PC-3 (cell line): ENCODE measurements at regions not wholly inside any gene's neighbourhood (a gene's known extent, or its start where the extent isn't known, plus 50 kb on each side); places are given as distances from the start of the nearest gene placed in this dataset.
A peak's percentile ranks its signal among the peaks of the same experiment; 100 is the strongest.
"Not testable (repeated sequence)": the region's sequence is repeated elsewhere in the genome, so short reads cannot be mapped to it uniquely, and the experiment has no call there.

Experiments used
- ATAC-seq: fragments of 200-7000 bp; cut with Tn5 transposase; 2 replicates; pipeline ENCODE4 v1.9.1; 2020; ENCODE audit warnings: mild to moderate bottlenecking, moderate library complexity
- BruUV-seq: library from RNA; stranded (reverse); fragments of 400-500 nt; replicated peaks from 2 replicates; lab custom pipeline; 2021; lab: Mats Ljungman, UMichigan
- CTCF ChIA-PET: fragments of 300-600 bp; sonication (Branson Sonifier 250); formaldehyde crosslinking; loops from one replicate; lab custom pipeline; 2022; ENCODE audit warnings: antibody characterized with exemption; lab: Charles Lee
- POLR2A ChIA-PET: fragments of 300-600 bp; sonication (Branson Sonifier 250); formaldehyde crosslinking; loops from one replicate; lab custom pipeline; 2022; ENCODE audit warnings: antibody characterized with exemption; ENCODE audit not compliant: unreplicated experiment; lab: Charles Lee
- DNase-seq: peaks from one replicate; pipeline ENCODE4 v3.0.0-alpha.2; 2015
- H2AFZ ChIP-seq: fragments of 300-600 bp; sonication (generic); 2 replicates; pipeline ENCODE4 v1.6.0; 2016; ENCODE audit warnings: antibody characterized with exemption, low read length
- H3F3A ChIP-seq: fragments of 300-600 bp; sonication (generic); one replicate; pipeline ENCODE4 v1.6.0; 2017; ENCODE audit warnings: antibody characterized with exemption, low read length, control low read depth, mild to moderate bottlenecking; ENCODE audit not compliant: unreplicated experiment
- H3K27ac ChIP-seq: fragments of 300-600 bp; sonication (generic); 2 replicates; pipeline ENCODE4 v1.5.1; 2016; ENCODE audit warnings: mild to moderate bottlenecking, low read length
- H3K27me3 ChIP-seq: fragments of 300-600 bp; sonication (generic); 2 replicates; pipeline ENCODE4 v1.6.1; 2016; ENCODE audit warnings: low read length, mixed read lengths
- H3K36me3 ChIP-seq: fragments of 300-600 bp; sonication (generic); 2 replicates; pipeline ENCODE4 v1.6.1; 2016; ENCODE audit warnings: low read depth, mixed run types, low read length, mixed read lengths
- H3K4me1 ChIP-seq: fragments of 300-600 bp; sonication (generic); 2 replicates; pipeline ENCODE4 v1.5.1; 2016; ENCODE audit warnings: low read length; ENCODE audit not compliant: insufficient read depth
- H3K4me2 ChIP-seq: fragments of 300-600 bp; sonication (generic); 2 replicates; pipeline ENCODE4 v1.6.0; 2016; ENCODE audit warnings: low read length
- H3K4me3 ChIP-seq: fragments of 300-600 bp; sonication (generic); 2 replicates; pipeline ENCODE4 v1.5.1; 2016; ENCODE audit warnings: mild to moderate bottlenecking, low read length, mixed read lengths
- H3K79me2 ChIP-seq: fragments of 300-600 bp; sonication (generic); 2 replicates; pipeline ENCODE4 v1.6.1; 2017; ENCODE audit warnings: low read length, mixed read lengths
- H3K9ac ChIP-seq: fragments of 300-600 bp; sonication (generic); 2 replicates; pipeline ENCODE4 v1.6.0; 2016; ENCODE audit warnings: mild to moderate bottlenecking, low read length
- H3K9me2 ChIP-seq: fragments of 300-600 bp; sonication (generic); replicated peaks from 2 replicates; pipeline ENCODE4 v1.6.1; 2016; ENCODE audit warnings: mixed run types, low read length, mixed read lengths
- H3K9me3 ChIP-seq: fragments of 300-600 bp; sonication (generic); 2 replicates; pipeline ENCODE4 v1.6.1; 2016; ENCODE audit warnings: low read length, mixed read lengths
- H4K20me1 ChIP-seq: fragments of 300-600 bp; sonication (generic); 2 replicates; pipeline ENCODE4 v1.6.1; 2016; ENCODE audit warnings: low read length, mixed read lengths
- EZH2 ChIP-seq: fragments of 300-600 bp; sonication (generic); IDR thresholded peaks from one replicate; pipeline ENCODE4 v1.6.1; 2017; ENCODE audit warnings: antibody characterized with exemption, mild to moderate bottlenecking, low read length; ENCODE audit not compliant: unreplicated experiment
- EZH2phosphoT487 ChIP-seq: fragments of 300-600 bp; sonication (generic); IDR thresholded peaks from 2 replicates; pipeline ENCODE4 v1.6.1; 2018; ENCODE audit warnings: mild to moderate bottlenecking, antibody characterized with exemption, low read length, borderline replicate concordance
- intact Hi-C: fragments of 100-400 bp; cut with micrococcal nuclease; formaldehyde crosslinking; loops from 2 replicates; pipeline ENCODE4 v1.9.0; 2023
- TF ChIP-seq, protein P1 (sequence below): fragments of 300-600 bp; sonication (generic); conservative IDR thresholded peaks from 2 replicates; pipeline ENCODE4 v1.5.1; 2017; ENCODE audit warnings: antibody characterized with exemption, low read depth, mild to moderate bottlenecking, low read length

DNA sequence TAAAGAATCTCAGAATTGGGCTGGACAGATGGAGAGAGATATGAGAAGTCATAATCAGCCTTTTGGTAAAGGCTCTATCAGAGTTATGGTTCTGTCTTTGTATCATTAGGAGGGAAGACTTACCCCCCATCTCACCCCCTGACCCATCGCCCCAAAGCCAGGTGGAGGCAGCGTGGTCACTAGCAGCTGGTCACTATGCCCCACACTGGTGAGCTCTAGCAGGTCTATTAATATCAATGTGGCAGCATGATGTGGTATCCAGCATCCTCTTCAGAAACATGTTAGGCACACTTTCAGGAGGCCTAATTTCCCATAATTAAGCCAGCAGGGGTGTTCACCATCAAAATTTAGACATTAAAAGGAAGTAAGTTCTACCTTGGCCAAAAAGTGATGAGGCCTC is 183.8 kb upstream of the COX10 start:
- Histone ChIP-seq H3K27me3 (peaks cover 12% of the 10 kb centered on the region; the same call in 1 of the 2 replicates), H3K9me3 (0 out of 2 replicates have a peak, but pooled peaks cover 3% of the 10 kb centered on the region), H3K79me2 (no peaks in the 10 kb centered on the region), H3K27ac (no peak overlapping the region), H3F3A (no peaks in the 10 kb centered on the region), H3K4me3 (no peak overlapping the region), H3K4me1 (no peaks in the 10 kb centered on the region), H3K4me2 (no peak overlapping the region), H3K36me3 (no peaks in the 10 kb centered on the region), H3K9me2 (no peaks in the 10 kb centered on the region), H3K9ac (no peak overlapping the region), H2AFZ (no peak overlapping the region), H4K20me1 (no peaks in the 10 kb centered on the region)
- no peak for ATAC-seq
- CTCF ChIA-PET, result no interaction called here
- POLR2A ChIA-PET, result no interaction called here
- intact Hi-C loops, result no loop called here
- DNase-seq, result no peak
- no TSS peak for BruUV-seq
- TF ChIP-seq, protein P1, sequence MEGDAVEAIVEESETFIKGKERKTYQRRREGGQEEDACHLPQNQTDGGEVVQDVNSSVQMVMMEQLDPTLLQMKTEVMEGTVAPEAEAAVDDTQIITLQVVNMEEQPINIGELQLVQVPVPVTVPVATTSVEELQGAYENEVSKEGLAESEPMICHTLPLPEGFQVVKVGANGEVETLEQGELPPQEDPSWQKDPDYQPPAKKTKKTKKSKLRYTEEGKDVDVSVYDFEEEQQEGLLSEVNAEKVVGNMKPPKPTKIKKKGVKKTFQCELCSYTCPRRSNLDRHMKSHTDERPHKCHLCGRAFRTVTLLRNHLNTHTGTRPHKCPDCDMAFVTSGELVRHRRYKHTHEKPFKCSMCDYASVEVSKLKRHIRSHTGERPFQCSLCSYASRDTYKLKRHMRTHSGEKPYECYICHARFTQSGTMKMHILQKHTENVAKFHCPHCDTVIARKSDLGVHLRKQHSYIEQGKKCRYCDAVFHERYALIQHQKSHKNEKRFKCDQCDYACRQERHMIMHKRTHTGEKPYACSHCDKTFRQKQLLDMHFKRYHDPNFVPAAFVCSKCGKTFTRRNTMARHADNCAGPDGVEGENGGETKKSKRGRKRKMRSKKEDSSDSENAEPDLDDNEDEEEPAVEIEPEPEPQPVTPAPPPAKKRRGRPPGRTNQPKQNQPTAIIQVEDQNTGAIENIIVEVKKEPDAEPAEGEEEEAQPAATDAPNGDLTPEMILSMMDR, result no peak
- no peak for TF ChIP-seq EZH2phosphoT487
- TF ChIP-seq EZH2, result no peak

DNA sequence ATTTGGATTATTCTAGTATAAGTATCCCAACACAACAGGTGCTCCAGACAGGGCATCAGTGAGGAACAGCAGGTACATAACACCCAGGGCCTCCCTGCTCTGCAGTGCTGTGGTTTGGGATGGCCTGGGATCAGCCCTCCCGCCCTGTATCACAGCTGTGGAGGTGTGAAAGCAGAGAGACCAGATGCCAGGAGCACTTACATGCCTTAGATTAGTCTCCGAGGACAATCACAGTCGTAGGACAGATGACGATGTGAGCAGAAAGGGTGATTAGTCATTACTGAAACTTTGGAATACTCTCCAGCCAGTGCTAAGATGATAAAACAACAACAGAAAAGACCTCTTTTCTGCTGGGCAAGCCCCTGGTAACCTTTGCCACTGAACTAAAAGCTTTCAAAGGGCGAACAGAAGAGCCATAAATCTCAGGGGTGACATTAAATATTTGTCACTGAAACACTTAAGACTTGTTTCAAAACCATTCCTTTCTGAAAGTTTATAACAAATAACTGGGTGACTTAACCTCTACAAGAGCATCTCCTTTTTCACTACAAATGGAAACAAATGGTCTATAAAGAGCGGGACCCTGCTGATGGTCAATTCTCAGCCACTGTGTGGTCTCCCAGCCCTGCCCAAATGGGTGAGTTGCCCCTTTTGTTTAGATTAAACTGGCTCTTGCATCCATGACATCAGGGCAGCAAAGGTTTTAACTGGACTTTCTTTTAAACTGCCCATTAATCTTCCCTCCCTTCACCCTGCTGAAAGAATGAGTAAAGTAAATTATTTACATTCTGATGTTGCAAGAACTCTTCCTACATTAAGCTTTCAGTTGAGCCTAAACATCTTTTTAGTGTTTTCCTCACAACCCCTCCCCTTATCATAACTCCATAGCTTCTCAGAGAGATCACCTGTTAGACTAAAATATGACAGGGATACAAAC is 183.1 kb upstream of the COX10 start:
- H3K27ac ChIP-seq, result no peak overlapping the region
- CTCF ChIA-PET, result no interaction called here
- H3K9ac ChIP-seq, result no peak overlapping the region
- H3K79me2 ChIP-seq, result no peaks in the 10 kb centered on the region
- POLR2A ChIA-PET, result no interaction called here
- no peaks in the 10 kb centered on the region for H3F3A ChIP-seq
- TF ChIP-seq EZH2phosphoT487, result no peak
- TF ChIP-seq EZH2, result no peak
- BruUV-seq, result no TSS peak
- no peaks in the 10 kb centered on the region for H3K9me2 ChIP-seq
- H3K36me3 ChIP-seq, result no peaks in the 10 kb centered on the region
- 0 out of 2 replicates have a peak, but pooled peaks cover 3% of the 10 kb centered on the region for H3K9me3 ChIP-seq
- no peak overlapping the region for H2AFZ ChIP-seq
- DNase-seq (no peak), ATAC-seq (no peak)
- intact Hi-C loops, result no loop called here
- H3K4me3 ChIP-seq, result no peak overlapping the region
- H3K4me2 ChIP-seq, result no peak overlapping the region
- peaks cover 12% of the 10 kb centered on the region for H3K27me3 ChIP-seq
- H4K20me1 ChIP-seq, result no peaks in the 10 kb centered on the region
- no peaks in the 10 kb centered on the region; the same call in 1 of the 2 replicates for H3K4me1 ChIP-seq

DNA sequence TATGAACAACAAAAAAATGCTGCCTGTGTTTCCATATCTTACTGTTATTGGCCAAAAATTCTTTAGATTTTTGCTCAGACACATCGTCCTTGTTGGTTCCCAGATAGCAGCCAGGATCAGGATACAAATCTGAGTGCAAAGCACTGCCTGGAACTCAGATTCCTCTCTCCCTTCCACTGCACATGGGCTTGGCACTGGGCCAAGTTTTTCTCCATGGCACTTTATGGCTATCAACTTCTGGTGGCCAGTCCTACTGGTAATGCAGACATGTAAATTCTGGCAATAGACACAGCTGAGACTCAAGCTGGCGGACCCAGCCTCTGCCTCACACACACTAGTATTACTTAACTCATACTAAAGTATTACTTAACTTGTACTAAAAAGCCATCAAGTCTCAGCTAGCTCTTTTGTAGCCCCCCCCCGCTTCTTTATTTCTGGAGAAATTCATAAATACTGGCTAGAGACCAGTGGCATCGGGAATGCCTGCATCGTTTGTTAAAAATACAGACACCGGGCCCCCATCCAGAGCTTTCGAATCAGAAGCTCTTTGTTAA is 181.2 kb upstream of the COX10 start:
- Histone ChIP-seq H3K4me1 (no peaks in the 10 kb centered on the region; the same call in 1 of the 2 replicates), H2AFZ (no peak overlapping the region), H3K79me2 (no peaks in the 10 kb centered on the region), H3F3A (no peaks in the 10 kb centered on the region), H3K9me2 (no peaks in the 10 kb centered on the region), H3K4me2 (no peak overlapping the region), H3K27ac (no peak overlapping the region), H4K20me1 (no peaks in the 10 kb centered on the region), H3K27me3 (peaks cover 23% of the 10 kb centered on the region), H3K9ac (no peak overlapping the region), H3K4me3 (no peak overlapping the region), H3K9me3 (0 out of 2 replicates have a peak, but pooled peaks cover 5% of the 10 kb centered on the region), H3K36me3 (no peaks in the 10 kb centered on the region)
- ATAC-seq (no peak), DNase-seq (peak; percentile 16)
- intact Hi-C loops, result no loop called here
- POLR2A ChIA-PET, result no interaction called here
- CTCF ChIA-PET, result no interaction called here
- TF ChIP-seq, protein P1, result no peak
- no peak for TF ChIP-seq EZH2
- BruUV-seq, result no TSS peak

DNA sequence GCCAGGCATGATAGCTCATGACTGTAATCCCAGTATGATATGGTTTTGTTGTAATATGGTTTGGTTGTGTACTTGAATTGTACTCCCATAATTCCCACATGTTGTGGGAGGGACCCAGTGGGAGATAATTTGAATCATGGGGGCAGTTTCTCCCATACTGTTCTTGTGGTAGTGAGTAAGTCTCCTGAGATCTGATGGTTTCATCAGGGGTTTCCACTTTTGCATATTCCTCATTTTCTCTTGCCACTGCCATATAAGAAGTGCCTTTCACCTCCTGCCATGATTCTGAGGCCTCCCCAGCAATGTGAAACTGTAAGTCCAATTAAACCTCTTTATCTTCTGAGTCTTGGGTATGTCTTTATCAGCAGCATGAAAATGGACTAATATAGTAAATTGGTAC is 160.3 kb upstream of the COX10 start:
- H3F3A ChIP-seq, H3K79me2 ChIP-seq, H3K27me3 ChIP-seq, H4K20me1 ChIP-seq, intact Hi-C loops, H3K4me3 ChIP-seq, H3K9me3 ChIP-seq, H3K9ac ChIP-seq, ATAC-seq, POLR2A ChIA-PET, H3K4me1 ChIP-seq, H2AFZ ChIP-seq, H3K27ac ChIP-seq, BruUV-seq, DNase-seq, H3K9me2 ChIP-seq, H3K36me3 ChIP-seq, CTCF ChIA-PET, H3K4me2 ChIP-seq: not testable (repeated sequence)
